Panc1 (cell line): ENCODE measurements at regions not wholly inside any gene's neighbourhood (a gene's known extent, or its start where the extent isn't known, plus 50 kb on each side); places are given as distances from the start of the nearest gene placed in this dataset.

Source experiments
- ATAC-seq: fragments of 200-7000 bp; cut with Tn5 transposase; 2 replicates; pipeline ENCODE4 v1.9.1; 2020; ENCODE audit warnings: mild to moderate bottlenecking, moderate library complexity
- BruUV-seq: library from RNA; stranded (reverse); fragments of 400-500 nt; replicated peaks from 2 replicates; lab custom pipeline; 2021; lab: Mats Ljungman, UMichigan
- CTCF ChIA-PET: fragments of 300-600 bp; sonication (Branson Sonifier 250); formaldehyde crosslinking; loops from one replicate; lab custom pipeline; 2022; ENCODE audit warnings: antibody characterized with exemption; lab: Charles Lee
- POLR2A ChIA-PET: fragments of 300-600 bp; sonication (Branson Sonifier 250); formaldehyde crosslinking; loops from one replicate; lab custom pipeline; 2022; ENCODE audit warnings: antibody characterized with exemption; lab: Charles Lee
- DNase-seq: peaks from one replicate; pipeline ENCODE4 v3.0.0-alpha.2; 2010; ENCODE audit warnings: low read depth, low spot score
- H3K27ac ChIP-seq: 2 replicates; pipeline ENCODE4 v1.5.1; 2011; ENCODE audit warnings: mild to moderate bottlenecking, low read length, inconsistent platforms
- H3K27me3 ChIP-seq: fragments of 200-500 bp; sonication (Bioruptor generic); 2 replicates; pipeline ENCODE4 v1.6.0; 2014; ENCODE audit warnings: low read length, inconsistent platforms; ENCODE audit not compliant: control insufficient read depth, insufficient read depth
- H3K36me3 ChIP-seq: fragments of 200-500 bp; sonication (Bioruptor generic); 2 replicates; pipeline ENCODE4 v1.5.1; 2014; ENCODE audit warnings: inconsistent platforms, mild to moderate bottlenecking, low read length, moderate library complexity; ENCODE audit not compliant: control insufficient read depth, insufficient read depth
- H3K4me1 ChIP-seq: 2 replicates; pipeline ENCODE4 v1.5.1; 2011; ENCODE audit warnings: inconsistent platforms, mild to moderate bottlenecking, low read length, moderate library complexity; ENCODE audit not compliant: control insufficient read depth, insufficient read depth
- H3K4me3 ChIP-seq, 2 experiments: 2 replicates each; pipeline ENCODE4 v1.5.1; 2011 to 2012; ENCODE audit warnings: low read depth in 2 of 2, low read length in 2 of 2, mild to moderate bottlenecking in 2 of 2, inconsistent platforms in 1 of 2, moderate library complexity in 1 of 2
- H3K9me3 ChIP-seq: fragments of 200-500 bp; sonication (Bioruptor generic); 2 replicates; pipeline ENCODE4 v1.5.1; 2014; ENCODE audit warnings: low read depth, mild to moderate bottlenecking, inconsistent platforms, low read length, moderate library complexity; ENCODE audit not compliant: control insufficient read depth, insufficient read depth
- CTCF ChIP-seq: fragments of 450-650 bp; IDR thresholded peaks from 2 replicates; pipeline ENCODE4 v1.5.1; 2017; ENCODE audit warnings: mild to moderate bottlenecking
- POLR2AphosphoS5 ChIP-seq: IDR thresholded peaks from 2 replicates; pipeline ENCODE4 v1.6.1; 2012; ENCODE audit warnings: mild to moderate bottlenecking, low read depth, low read length, moderate library complexity
- REST ChIP-seq, 2 experiments: IDR thresholded peaks; 2 replicates each; pipeline ENCODE4 v1.6.1; 2011 to 2012; ENCODE audit warnings: low read depth in 2 of 2, control low read depth in 1 of 2, low read length in 1 of 2, mild to moderate bottlenecking in 1 of 2, moderate library complexity in 1 of 2; ENCODE audit not compliant: insufficient read depth in 1 of 2
- SIN3A ChIP-seq: IDR thresholded peaks from 2 replicates; pipeline ENCODE4 v1.6.1; 2012; ENCODE audit warnings: low read depth, mild to moderate bottlenecking, low read length, moderate library complexity, borderline replicate concordance; ENCODE audit not compliant: insufficient read depth
- TCF7L2 ChIP-seq: IDR thresholded peaks from 2 replicates; pipeline ENCODE4 v1.6.1; 2011; ENCODE audit warnings: mild to moderate bottlenecking, low read depth, low read length, inconsistent platforms
- in situ Hi-C: cut with HindIII; loops from 2 replicates; pipeline ENCODE4 v1.10.0; 2016; ENCODE audit warnings: low sequenced_read_pairs, low pct_unique_long_range_greater_than_20kb
- intact Hi-C: fragments of 100-400 bp; cut with micrococcal nuclease; formaldehyde crosslinking; loops from one replicate; pipeline ENCODE4 v1.10.0; 2022; ENCODE audit not compliant: unreplicated experiment

DNA sequence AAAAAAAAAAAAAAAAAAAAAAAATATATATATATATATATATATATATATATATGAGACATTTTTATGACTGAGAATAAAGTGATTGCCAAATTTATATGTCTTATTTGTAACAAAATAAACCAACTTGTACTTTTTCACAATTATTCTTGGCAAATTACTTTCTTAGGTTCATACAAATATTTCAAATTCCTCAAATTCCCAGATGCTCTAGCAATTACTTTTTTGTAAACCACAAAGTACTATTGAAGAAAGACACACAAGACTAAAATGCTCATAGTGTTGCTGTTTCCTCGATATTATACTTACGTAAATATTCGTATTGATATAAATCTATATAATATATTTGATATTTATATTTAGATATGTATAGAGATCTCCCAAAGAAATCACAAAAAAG lies 390.0 kb downstream of the FAT4 start:
- intact Hi-C loops (no loop called here), in situ Hi-C loops (no loop called here)
- no peak overlapping the region for H3K27ac ChIP-seq
- TF ChIP-seq SIN3A = no peak
- TF ChIP-seq POLR2AphosphoS5 = no peak
- no peak for TF ChIP-seq TCF7L2
- no peak for TF ChIP-seq CTCF
- TF ChIP-seq REST (IDR thresholded peaks at IDR 0.05; ENCODE audit: insufficient read depth in 1 of 2, low read depth in 2 of 2, low read length in 1 of 2) = no peak
- no peaks in the 10 kb centered on the region for H3K4me1 ChIP-seq
- no peaks in the 10 kb centered on the region for H3K27me3 ChIP-seq
- no peak overlapping the region for H3K4me3 ChIP-seq
- H3K36me3 ChIP-seq = no peaks in the 10 kb centered on the region
- ATAC-seq = no peak
- H3K9me3 ChIP-seq = no peaks in the 10 kb centered on the region
- ChIA-PET CTCF (no interaction called here), POLR2A (no interaction called here)
- no peak for DNase-seq
- no TSS peak for BruUV-seq

DNA sequence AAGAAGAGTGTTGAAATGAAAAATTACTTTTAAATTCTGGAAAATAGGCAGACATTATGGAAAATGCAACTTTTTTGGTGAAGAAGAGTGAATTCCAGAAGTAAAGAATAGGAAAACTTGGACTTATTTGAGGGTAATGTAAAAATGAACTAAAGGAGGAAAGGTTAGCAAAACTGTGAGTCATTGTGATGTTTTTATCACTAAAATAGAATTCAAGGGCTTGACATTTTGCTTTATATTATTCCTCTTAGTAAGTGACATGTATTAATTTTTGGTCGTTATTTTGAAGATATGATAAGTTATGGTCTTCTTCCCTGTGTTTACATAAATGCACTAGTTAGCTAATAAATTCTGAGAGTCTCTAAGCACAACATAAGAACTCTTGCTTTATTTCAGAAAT lies 390.9 kb downstream of the FAT4 start:
- no TSS peak for BruUV-seq
- Histone ChIP-seq H3K27me3 (no peaks in the 10 kb centered on the region), H3K36me3 (no peaks in the 10 kb centered on the region), H3K27ac (no peak overlapping the region), H3K4me1 (no peaks in the 10 kb centered on the region), H3K9me3 (no peaks in the 10 kb centered on the region), H3K4me3 (no peak overlapping the region)
- ATAC-seq (no peak), DNase-seq (no peak)
- in situ Hi-C loops (no loop called here), intact Hi-C loops (no loop called here)
- TF ChIP-seq CTCF (no peak), TCF7L2 (no peak), POLR2AphosphoS5 (no peak), REST (IDR thresholded peaks at IDR 0.05; ENCODE audit: insufficient read depth in 1 of 2, low read depth in 2 of 2, low read length in 1 of 2) (no peak), SIN3A (no peak)
- POLR2A ChIA-PET = no interaction called here
- CTCF ChIA-PET = no interaction called here
